ENCODE measurements at regions not wholly inside any gene's neighbourhood (a gene's known extent, or its start where the extent isn't known, plus 50 kb on each side); places are given as distances from the start of the nearest gene placed in this dataset.

DNA sequence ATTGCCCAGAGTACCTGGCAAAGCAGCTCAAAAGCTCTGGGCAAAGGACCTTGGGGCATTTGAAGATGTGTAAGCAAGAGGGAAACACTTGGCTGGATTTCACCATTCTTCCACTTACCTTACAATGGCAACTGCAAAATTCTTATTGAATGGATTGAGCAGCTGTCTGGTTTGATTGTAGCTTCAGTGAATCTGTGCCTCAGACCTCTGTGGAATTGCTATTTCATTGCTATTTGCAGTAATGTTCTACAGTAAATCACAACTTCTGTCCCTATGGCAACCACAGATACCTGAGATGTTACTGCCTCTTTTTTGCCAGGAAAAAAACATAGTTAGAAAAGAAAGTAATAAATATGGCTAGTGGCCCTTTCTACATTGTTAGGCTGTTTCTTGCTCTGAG lies 519.5 kb downstream of the SUCLA2 start:
- TF ChIP-seq EZH2phosphoT487 (conservative IDR thresholded peaks at IDR 0.05; ENCODE audit: low read length): no peak
- TF ChIP-seq, protein P1, sequence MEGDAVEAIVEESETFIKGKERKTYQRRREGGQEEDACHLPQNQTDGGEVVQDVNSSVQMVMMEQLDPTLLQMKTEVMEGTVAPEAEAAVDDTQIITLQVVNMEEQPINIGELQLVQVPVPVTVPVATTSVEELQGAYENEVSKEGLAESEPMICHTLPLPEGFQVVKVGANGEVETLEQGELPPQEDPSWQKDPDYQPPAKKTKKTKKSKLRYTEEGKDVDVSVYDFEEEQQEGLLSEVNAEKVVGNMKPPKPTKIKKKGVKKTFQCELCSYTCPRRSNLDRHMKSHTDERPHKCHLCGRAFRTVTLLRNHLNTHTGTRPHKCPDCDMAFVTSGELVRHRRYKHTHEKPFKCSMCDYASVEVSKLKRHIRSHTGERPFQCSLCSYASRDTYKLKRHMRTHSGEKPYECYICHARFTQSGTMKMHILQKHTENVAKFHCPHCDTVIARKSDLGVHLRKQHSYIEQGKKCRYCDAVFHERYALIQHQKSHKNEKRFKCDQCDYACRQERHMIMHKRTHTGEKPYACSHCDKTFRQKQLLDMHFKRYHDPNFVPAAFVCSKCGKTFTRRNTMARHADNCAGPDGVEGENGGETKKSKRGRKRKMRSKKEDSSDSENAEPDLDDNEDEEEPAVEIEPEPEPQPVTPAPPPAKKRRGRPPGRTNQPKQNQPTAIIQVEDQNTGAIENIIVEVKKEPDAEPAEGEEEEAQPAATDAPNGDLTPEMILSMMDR (IDR thresholded peaks at IDR 0.05; ENCODE audit: insufficient read depth, low read length, poor library complexity, severe bottlenecking): no peak
- Histone ChIP-seq H3K79me2 (ENCODE audit: insufficient read depth, low read length) (no peaks in the 10 kb centered on the region), H3K27ac (ENCODE audit: low read depth, low read length) (no peak overlapping the region), H3K9me2 (replicated peaks; ENCODE audit: insufficient read depth, low read length) (no peaks in the 10 kb centered on the region), H3K36me3 (ENCODE audit: low read length) (no peaks in the 10 kb centered on the region), H3K27me3 (ENCODE audit: low read length) (no peaks in the 10 kb centered on the region), H3K9ac (ENCODE audit: low read length) (no peak overlapping the region), H3K4me3 (ENCODE audit: insufficient read depth, low read length, poor library complexity, severe bottlenecking) (no peak overlapping the region), H2AFZ (ENCODE audit: low read depth, low read length, severe bottlenecking) (no peak overlapping the region), H3F3A (ENCODE audit: insufficient read depth) (no peaks in the 10 kb centered on the region), H3K9me3 (ENCODE audit: insufficient read depth, low read length) (no peaks in the 10 kb centered on the region), H3K4me2 (ENCODE audit: low read depth, low read length, poor library complexity, severe bottlenecking) (no peak overlapping the region), H4K20me1 (ENCODE audit: low read depth, low read length) (no peaks in the 10 kb centered on the region)

GRCh38 chr13:47480951-47481350 lies 520.1 kb downstream of the SUCLA2 start:
- no peaks in the 10 kb centered on the region for H3K79me2 ChIP-seq (ENCODE audit: insufficient read depth, low read length)
- H3K36me3 ChIP-seq (ENCODE audit: low read length): no peaks in the 10 kb centered on the region
- no peak overlapping the region for H2AFZ ChIP-seq (ENCODE audit: low read depth, low read length, severe bottlenecking)
- H3F3A ChIP-seq (ENCODE audit: insufficient read depth): no peaks in the 10 kb centered on the region
- no peaks in the 10 kb centered on the region for H3K9me3 ChIP-seq (ENCODE audit: insufficient read depth, low read length)
- no peak overlapping the region for H3K27ac ChIP-seq (ENCODE audit: low read depth, low read length)
- H3K4me3 ChIP-seq (ENCODE audit: insufficient read depth, low read length, poor library complexity, severe bottlenecking): no peak overlapping the region
- H3K9me2 ChIP-seq (replicated peaks; ENCODE audit: insufficient read depth, low read length): no peaks in the 10 kb centered on the region
- TF ChIP-seq EZH2phosphoT487 (conservative IDR thresholded peaks at IDR 0.05; ENCODE audit: low read length): no peak
- TF ChIP-seq, protein P1 (IDR thresholded peaks at IDR 0.05; ENCODE audit: insufficient read depth, low read length, poor library complexity, severe bottlenecking): no peak
- no peaks in the 10 kb centered on the region for H4K20me1 ChIP-seq (ENCODE audit: low read depth, low read length)
- H3K9ac ChIP-seq (ENCODE audit: low read length): no peak overlapping the region
- H3K4me2 ChIP-seq (ENCODE audit: low read depth, low read length, poor library complexity, severe bottlenecking): no peak overlapping the region
- no peaks in the 10 kb centered on the region for H3K27me3 ChIP-seq (ENCODE audit: low read length)

DNA sequence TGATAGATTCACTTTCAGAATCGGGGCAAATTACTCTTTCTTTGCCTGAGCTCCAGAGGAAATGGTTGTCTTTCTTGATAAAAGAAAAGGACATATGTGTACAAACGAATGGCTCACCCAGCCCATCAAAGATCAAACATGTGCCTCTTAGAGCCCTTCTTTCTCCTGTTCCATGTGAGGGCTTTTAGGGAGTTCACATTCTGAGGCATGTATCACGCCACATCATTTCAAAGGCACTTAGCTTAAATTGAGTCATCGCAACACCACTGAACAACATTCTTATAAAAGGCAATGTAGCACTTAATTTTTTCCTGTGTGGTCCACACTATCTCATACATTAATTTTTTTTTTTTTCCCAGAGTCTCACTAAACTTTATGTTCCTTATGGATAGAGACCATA lies 521.0 kb downstream of the SUCLA2 start:
- H3K4me3 ChIP-seq (ENCODE audit: insufficient read depth, low read length, poor library complexity, severe bottlenecking): no peak overlapping the region
- H3F3A ChIP-seq (ENCODE audit: insufficient read depth): no peaks in the 10 kb centered on the region
- no peak for TF ChIP-seq EZH2phosphoT487 (conservative IDR thresholded peaks at IDR 0.05; ENCODE audit: low read length)
- TF ChIP-seq, protein P1 (IDR thresholded peaks at IDR 0.05; ENCODE audit: insufficient read depth, low read length, poor library complexity, severe bottlenecking): no peak
- H3K9me2 ChIP-seq (replicated peaks; ENCODE audit: insufficient read depth, low read length): no peaks in the 10 kb centered on the region
- no peak overlapping the region for H3K27ac ChIP-seq (ENCODE audit: low read depth, low read length)
- no peaks in the 10 kb centered on the region for H3K27me3 ChIP-seq (ENCODE audit: low read length)
- no peaks in the 10 kb centered on the region for H3K79me2 ChIP-seq (ENCODE audit: insufficient read depth, low read length)
- no peaks in the 10 kb centered on the region for H4K20me1 ChIP-seq (ENCODE audit: low read depth, low read length)
- no peak overlapping the region for H3K9ac ChIP-seq (ENCODE audit: low read length)
- no peaks in the 10 kb centered on the region for H3K9me3 ChIP-seq (ENCODE audit: insufficient read depth, low read length)
- H3K4me2 ChIP-seq (ENCODE audit: low read depth, low read length, poor library complexity, severe bottlenecking): no peak overlapping the region
- no peaks in the 10 kb centered on the region for H3K36me3 ChIP-seq (ENCODE audit: low read length)
- no peak overlapping the region for H2AFZ ChIP-seq (ENCODE audit: low read depth, low read length, severe bottlenecking)
